LNCaP clone FGC (cell line): ENCODE measurements at regions not wholly inside any gene's neighbourhood (a gene's known extent, or its start where the extent isn't known, plus 50 kb on each side); places are given as distances from the start of the nearest gene placed in this dataset.
A peak's percentile ranks its signal among the peaks of the same experiment; 100 is the strongest.

ENCODE experiments used
- DNase-seq: peaks from one replicate; pipeline ENCODE4 v3.0.0-alpha.2; 2011; ENCODE audit warnings: low read depth
- H3K4me3 ChIP-seq: 2 replicates; pipeline ENCODE4 v1.5.1; 2011; ENCODE audit warnings: mild to moderate bottlenecking, low read depth, low read length, control low read depth
- CTCF ChIP-seq: IDR thresholded peaks from 2 replicates; pipeline ENCODE4 v1.5.1; 2012; ENCODE audit warnings: mild to moderate bottlenecking; ENCODE audit not compliant: control insufficient read depth, insufficient read depth; ENCODE audit errors: extremely low read depth

- no peak for TF ChIP-seq CTCF
- H3K4me3 ChIP-seq = no peak overlapping the region
- DNase-seq = no peak
Measured at GRCh38 chr5:33329891-33330290, 110.9 kb upstream of the TARS1 start.

GRCh38 chr5:33330426-33330825 is 110.3 kb upstream of the TARS1 start:
- no peak for TF ChIP-seq CTCF
- DNase-seq = no peak
- no peak overlapping the region for H3K4me3 ChIP-seq

- no peak for DNase-seq
- TF ChIP-seq CTCF = no peak
- H3K4me3 ChIP-seq = no peak overlapping the region
Measured at GRCh38 chr5:33330992-33331391, 109.8 kb upstream of the TARS1 start.

GRCh38 chr5:33332804-33333203 is 108.0 kb upstream of the TARS1 start:
- no peak overlapping the region for H3K4me3 ChIP-seq
- DNase-seq = no peak
- TF ChIP-seq CTCF = no peak

GRCh38 chr5:33334829-33335228 is 105.9 kb upstream of the TARS1 start:
- no peak overlapping the region for H3K4me3 ChIP-seq
- TF ChIP-seq CTCF = no peak
- no peak for DNase-seq

GRCh38 chr5:33336891-33337636 is 103.7 kb upstream of the TARS1 start:
- no peak overlapping the region for H3K4me3 ChIP-seq
- no peak for TF ChIP-seq CTCF
- no peak for DNase-seq

- no peak for TF ChIP-seq CTCF
- no peak overlapping the region for H3K4me3 ChIP-seq
Measured at GRCh38 chr5:33337637-33337992, 103.2 kb upstream of the TARS1 start.

More at GRCh38 chr5:33337637-33337992, 103.2 kb upstream of the TARS1 start:
- DNase-seq = peak; percentile 13
